CD14-positive monocyte (primary cell): ENCODE measurements at regions not wholly inside any gene's neighbourhood (a gene's known extent, or its start where the extent isn't known, plus 50 kb on each side); places are given as distances from the start of the nearest gene placed in this dataset.

ENCODE experiments used
- DNase-seq, 3 donors: peaks; one replicate each; pipeline ENCODE4 v3.0.0-alpha.2; 2011 to 2022
- H2AFZ ChIP-seq: 2 replicates; pipeline ENCODE4 v1.6.0; 2012; ENCODE audit warnings: mild to moderate bottlenecking, low read depth, low read length, inconsistent platforms; ENCODE audit not compliant: insufficient read depth, poor library complexity, severe bottlenecking
- H3K27ac ChIP-seq, 2 donors: 1 replicate in 1 of 2; 2 replicates in 1 of 2; pipeline ENCODE4 v1.5.1; 2012 to 2013; ENCODE audit warnings: low read length in 2 of 2, control low read depth in 1 of 2, inconsistent platforms in 1 of 2, low read depth in 1 of 2, mild to moderate bottlenecking in 1 of 2
- H3K27me3 ChIP-seq, 2 donors: one replicate each; pipeline versions ENCODE4 v1.6.0 to v1.6.1; 2011 to 2013; ENCODE audit warnings: low read length in 2 of 2; ENCODE audit not compliant: control insufficient read depth in 2 of 2, insufficient read depth in 2 of 2
- H3K36me3 ChIP-seq, 2 donors: replicated peaks in 1 of 2; 1 replicate in 1 of 2; 2 replicates in 1 of 2; pipeline versions ENCODE4 v1.5.1 to v1.6.1; 2012 to 2013; ENCODE audit warnings: low read length in 2 of 2, control low read depth in 1 of 2, inconsistent platforms in 1 of 2, mild to moderate bottlenecking in 1 of 2; ENCODE audit not compliant: insufficient read depth in 2 of 2, control insufficient read depth in 1 of 2
- H3K4me1 ChIP-seq, 2 donors: 1 replicate in 1 of 2; 2 replicates in 1 of 2; pipeline versions ENCODE4 v1.5.1 to v1.6.1; 2012 to 2013; ENCODE audit warnings: low read length in 2 of 2, control low read depth in 1 of 2, inconsistent platforms in 1 of 2, mild to moderate bottlenecking in 1 of 2, moderate library complexity in 1 of 2; ENCODE audit not compliant: insufficient read depth in 2 of 2, control insufficient read depth in 1 of 2
- H3K4me2 ChIP-seq: replicated peaks from 2 replicates; pipeline ENCODE3; 2012; ENCODE audit warnings: low read length, moderate library complexity, mild to moderate bottlenecking; ENCODE audit not compliant: poor library complexity, severe bottlenecking; ENCODE audit errors: extremely low read depth
- H3K4me3 ChIP-seq, 3 experiments: fragments of 200-600 bp in 1 of 3; sonication (generic) in 1 of 3; replicated peaks in 1 of 3; 1 replicate in 2 of 3; 2 replicates in 1 of 3; pipeline ENCODE4 v1.5.1; 2011 to 2013; ENCODE audit warnings: low read length in 3 of 3, mild to moderate bottlenecking in 3 of 3, control low read depth in 2 of 3, low read depth in 2 of 3, inconsistent platforms in 1 of 3, moderate library complexity in 1 of 3
- H3K79me2 ChIP-seq: 2 replicates; pipeline ENCODE4 v1.6.0; 2012; ENCODE audit warnings: mild to moderate bottlenecking, control low read depth, inconsistent platforms, low read length, moderate library complexity; ENCODE audit not compliant: insufficient read depth
- H3K9ac ChIP-seq: 2 replicates; pipeline ENCODE4 v1.6.0; 2017; ENCODE audit warnings: low read length, mild to moderate bottlenecking; ENCODE audit not compliant: insufficient read depth, poor library complexity, severe bottlenecking
- H3K9me3 ChIP-seq, 2 donors: replicated peaks in 1 of 2; 1 replicate in 1 of 2; 2 replicates in 1 of 2; pipeline versions ENCODE4 v1.5.1 to v1.6.1; 2012 to 2013; ENCODE audit warnings: low read length in 2 of 2, control low read depth in 1 of 2; ENCODE audit not compliant: control insufficient read depth in 1 of 2, insufficient read depth in 1 of 2
- H4K20me1 ChIP-seq: 2 replicates; pipeline ENCODE4 v1.6.0; 2012; ENCODE audit warnings: mild to moderate bottlenecking, low read length, control low read depth, moderate library complexity; ENCODE audit not compliant: insufficient read depth
- H3K27ac Mint-ChIP-seq, 7 donors: one replicate each; pipeline ENCODE4 v1.8.0; 2020; ENCODE audit warnings: mild to moderate bottlenecking in 7 of 7, mixed read lengths in 7 of 7, moderate library complexity in 6 of 7, inconsistent platforms in 2 of 7
- H3K27me3 Mint-ChIP-seq, 3 donors: one replicate each; pipeline ENCODE4 v1.8.0; 2021 to 2022; ENCODE audit warnings: low read depth in 3 of 3, mild to moderate bottlenecking in 3 of 3, mixed read lengths in 3 of 3, moderate library complexity in 3 of 3, inconsistent platforms in 1 of 3
- H3K36me3 Mint-ChIP-seq, 2 donors: one replicate each; pipeline ENCODE4 v1.8.0; 2020; ENCODE audit warnings: mixed read lengths in 2 of 2, inconsistent platforms in 1 of 2, mild to moderate bottlenecking in 1 of 2
- H3K4me1 Mint-ChIP-seq: one replicate; pipeline ENCODE4 v1.8.0; 2020; ENCODE audit warnings: mild to moderate bottlenecking, mixed read lengths
- H3K4me3 Mint-ChIP-seq, 2 donors: one replicate each; pipeline ENCODE4 v1.8.0; 2020; ENCODE audit warnings: mild to moderate bottlenecking in 2 of 2, mixed read lengths in 2 of 2, moderate library complexity in 1 of 2
- H3K9me3 Mint-ChIP-seq, 7 donors: one replicate each; pipeline ENCODE4 v1.8.0; 2020 to 2022; ENCODE audit warnings: mixed read lengths in 7 of 7, mild to moderate bottlenecking in 6 of 7, moderate library complexity in 6 of 7, inconsistent platforms in 2 of 7
- WGBS: methylation state at CpG from one replicate; pipeline ENCODE4 v1.1.5; 2013; ENCODE audit warnings: missing lambda C conversion rate; ENCODE audit not compliant: insufficient coverage; 5-methylcytosine and 5-hydroxymethylcytosine counted together
- intact Hi-C, 2 donors: fragments of 100-400 bp; cut with micrococcal nuclease; formaldehyde crosslinking; loops; one replicate each; pipeline versions ENCODE4 v1.15.0 to v1.15.1; 2023
- TF ChIP-seq, protein P1 (sequence below): fragments of 200-600 bp; IDR thresholded peaks from one replicate; pipeline ENCODE4 v1.8.0; 2022; ENCODE audit warnings: antibody characterized with exemption, mild to moderate bottlenecking

DNA sequence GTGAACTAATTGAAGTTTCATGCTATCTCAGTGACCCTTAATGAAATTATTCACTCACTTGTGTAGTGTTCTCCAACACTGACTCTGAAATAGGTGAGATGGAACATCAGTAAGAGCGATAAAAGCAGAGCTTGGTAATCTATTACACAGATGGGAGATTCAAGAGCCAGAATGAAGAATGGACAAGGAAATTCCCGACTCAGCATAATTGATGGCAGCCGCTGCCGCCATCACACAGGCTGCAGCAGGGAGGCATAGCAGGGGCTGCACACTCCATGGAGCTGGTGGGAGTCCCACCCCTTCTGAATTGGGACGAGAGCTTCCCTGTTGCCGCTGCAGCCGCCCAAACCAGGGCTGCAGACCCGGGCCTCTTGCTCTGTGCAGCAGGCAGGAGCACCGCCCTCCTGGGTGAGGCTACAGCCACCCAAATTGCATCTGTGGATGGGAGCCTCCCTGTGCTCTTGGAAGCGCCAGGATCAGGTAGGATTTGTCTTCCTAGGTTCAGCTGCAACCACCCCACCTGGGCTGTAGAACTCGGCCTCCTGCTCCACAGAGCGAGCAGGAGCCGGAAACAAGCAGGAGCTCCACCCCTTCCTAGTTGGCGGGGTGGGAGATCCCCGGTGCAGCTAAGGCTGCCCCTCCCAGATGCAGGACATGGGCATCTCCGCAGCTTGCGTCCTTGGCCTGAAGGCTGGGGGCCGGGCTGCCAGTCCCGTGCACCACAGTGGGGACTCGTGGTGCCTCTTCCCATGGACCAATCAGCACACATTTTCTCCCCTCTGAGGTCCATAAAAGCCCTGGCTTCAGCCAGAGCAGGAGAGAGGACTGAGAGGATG lies 535.1 kb upstream of the LUZP2 start:
- TF ChIP-seq, protein P1, sequence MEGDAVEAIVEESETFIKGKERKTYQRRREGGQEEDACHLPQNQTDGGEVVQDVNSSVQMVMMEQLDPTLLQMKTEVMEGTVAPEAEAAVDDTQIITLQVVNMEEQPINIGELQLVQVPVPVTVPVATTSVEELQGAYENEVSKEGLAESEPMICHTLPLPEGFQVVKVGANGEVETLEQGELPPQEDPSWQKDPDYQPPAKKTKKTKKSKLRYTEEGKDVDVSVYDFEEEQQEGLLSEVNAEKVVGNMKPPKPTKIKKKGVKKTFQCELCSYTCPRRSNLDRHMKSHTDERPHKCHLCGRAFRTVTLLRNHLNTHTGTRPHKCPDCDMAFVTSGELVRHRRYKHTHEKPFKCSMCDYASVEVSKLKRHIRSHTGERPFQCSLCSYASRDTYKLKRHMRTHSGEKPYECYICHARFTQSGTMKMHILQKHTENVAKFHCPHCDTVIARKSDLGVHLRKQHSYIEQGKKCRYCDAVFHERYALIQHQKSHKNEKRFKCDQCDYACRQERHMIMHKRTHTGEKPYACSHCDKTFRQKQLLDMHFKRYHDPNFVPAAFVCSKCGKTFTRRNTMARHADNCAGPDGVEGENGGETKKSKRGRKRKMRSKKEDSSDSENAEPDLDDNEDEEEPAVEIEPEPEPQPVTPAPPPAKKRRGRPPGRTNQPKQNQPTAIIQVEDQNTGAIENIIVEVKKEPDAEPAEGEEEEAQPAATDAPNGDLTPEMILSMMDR = no peak
- H3K9me3 Mint-ChIP-seq = peaks cover 0 to 2% (median 2%) of the 10 kb centered on the region in 7 donors
- no peak overlapping the region for H3K27ac Mint-ChIP-seq
- Histone ChIP-seq H3K9ac (no peak overlapping the region), H4K20me1 (no peaks in the 10 kb centered on the region), H3K4me2 (no peak overlapping the region), H3K36me3 (no peaks in the 10 kb centered on the region), H3K4me1 (no peaks in the 10 kb centered on the region), H3K27ac (no peak overlapping the region), H2AFZ (no peak overlapping the region), H3K79me2 (no peaks in the 10 kb centered on the region), H3K27me3 (no peaks in the 10 kb centered on the region), H3K4me3 (no peak overlapping the region), H3K9me3 (peaks cover 0 to 10% of the 10 kb centered on the region in 2 donors)
- H3K4me3 Mint-ChIP-seq = no peak overlapping the region
- WGBS = 91% methylated on average over 14 of the region's 20 CpGs
- intact Hi-C loops = no loop called here
- H3K36me3 Mint-ChIP-seq = no peaks in the 10 kb centered on the region
- H3K4me1 Mint-ChIP-seq = no peaks in the 10 kb centered on the region
- H3K27me3 Mint-ChIP-seq = no peaks in the 10 kb centered on the region
- no peak for DNase-seq

DNA sequence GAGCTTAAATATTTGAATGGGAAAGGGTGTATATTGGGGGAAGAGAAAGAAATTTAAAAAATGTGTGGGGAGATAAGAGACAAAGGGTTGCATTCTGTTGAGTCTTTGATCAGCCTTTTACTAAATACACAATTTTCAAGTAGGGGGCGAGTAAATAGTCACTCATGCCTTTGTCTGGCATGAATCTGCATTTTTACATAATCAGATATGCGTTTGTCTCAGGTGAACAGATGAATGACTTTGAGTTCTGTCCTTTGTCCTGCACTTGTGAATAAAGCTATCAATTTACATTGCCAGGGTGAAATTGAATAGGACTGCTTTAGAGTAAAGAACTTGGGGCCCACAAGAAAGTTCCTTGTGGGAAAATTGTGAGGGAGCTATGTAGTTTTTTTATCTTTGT lies 523.6 kb upstream of the LUZP2 start:
- Histone ChIP-seq H3K27ac (no peak overlapping the region), H3K9ac (no peak overlapping the region), H3K36me3 (no peaks in the 10 kb centered on the region), H3K4me1 (no peaks in the 10 kb centered on the region), H3K4me2 (no peak overlapping the region), H2AFZ (no peak overlapping the region), H3K9me3 (no peaks in the 10 kb centered on the region), H4K20me1 (no peaks in the 10 kb centered on the region), H3K4me3 (no peak overlapping the region), H3K79me2 (no peaks in the 10 kb centered on the region), H3K27me3 (no peaks in the 10 kb centered on the region)
- H3K36me3 Mint-ChIP-seq = no peaks in the 10 kb centered on the region
- peaks cover 0 to under 1% (median 0%) of the 10 kb centered on the region in 3 donors for H3K27me3 Mint-ChIP-seq
- no CpG with 5 or more reads among the region's 2 CpGs for WGBS
- DNase-seq = no peak
- no peak overlapping the region for H3K27ac Mint-ChIP-seq
- intact Hi-C loops = no loop called here
- TF ChIP-seq, protein P1 = no peak
- no peaks in the 10 kb centered on the region for H3K4me1 Mint-ChIP-seq
- H3K4me3 Mint-ChIP-seq = no peak overlapping the region
- H3K9me3 Mint-ChIP-seq = peaks cover 0 to 4% (median 0%) of the 10 kb centered on the region in 7 donors
